A673 (cell line): ENCODE measurements at regions not wholly inside any gene's neighbourhood (a gene's known extent, or its start where the extent isn't known, plus 50 kb on each side); places are given as distances from the start of the nearest gene placed in this dataset.
A peak's percentile ranks its signal among the peaks of the same experiment; 100 is the strongest.

Experiments used
- BruUV-seq: library from RNA; stranded (reverse); fragments of 400-500 nt; replicated peaks from 2 replicates; lab custom pipeline; 2021; lab: Mats Ljungman, UMichigan
- CTCF ChIA-PET: fragments of 300-600 bp; sonication (Branson Sonifier 250); formaldehyde crosslinking; loops from one replicate; lab custom pipeline; 2022; ENCODE audit warnings: antibody characterized with exemption; lab: Charles Lee
- POLR2A ChIA-PET: fragments of 300-600 bp; sonication (Branson Sonifier 250); formaldehyde crosslinking; loops from one replicate; lab custom pipeline; 2022; ENCODE audit warnings: antibody characterized with exemption; ENCODE audit not compliant: low non-redundant PET; lab: Charles Lee
- DNase-seq: peaks from one replicate; pipeline ENCODE4 v3.0.0-alpha.2; 2015; ENCODE audit warnings: low spot score
- H3K27ac ChIP-seq: fragments of 200-600 bp; sonication (generic); 2 replicates; pipeline ENCODE4 v1.5.1; 2016; ENCODE audit warnings: mixed run types, low read depth, mild to moderate bottlenecking, mixed read lengths, antibody characterized with exemption, low read length; ENCODE audit not compliant: poor library complexity, severe bottlenecking
- H3K27me3 ChIP-seq: fragments of 200-600 bp; sonication (generic); replicated peaks from 2 replicates; pipeline ENCODE4 v1.6.1; 2017; ENCODE audit warnings: mixed run types, low read depth, mild to moderate bottlenecking, mixed read lengths, antibody characterized with exemption, low read length; ENCODE audit not compliant: insufficient read depth, poor library complexity
- H3K36me3 ChIP-seq: fragments of 200-600 bp; sonication (generic); 2 replicates; pipeline ENCODE4 v1.6.1; 2016; ENCODE audit warnings: mixed run types, mild to moderate bottlenecking, mixed read lengths, antibody characterized with exemption, low read length; ENCODE audit not compliant: insufficient read depth, poor library complexity, severe bottlenecking
- H3K4me1 ChIP-seq: fragments of 200-600 bp; sonication (generic); 2 replicates; pipeline ENCODE4 v1.6.1; 2017; ENCODE audit warnings: mixed run types, mild to moderate bottlenecking, mixed read lengths, antibody characterized with exemption, low read length; ENCODE audit not compliant: insufficient read depth, poor library complexity, severe bottlenecking
- H3K4me3 ChIP-seq: fragments of 200-600 bp; sonication (generic); 2 replicates; pipeline ENCODE4 v1.5.1; 2016; ENCODE audit warnings: low read depth, mixed run types, mild to moderate bottlenecking, mixed read lengths, low read length; ENCODE audit not compliant: poor library complexity, severe bottlenecking
- H3K9me3 ChIP-seq: fragments of 200-600 bp; sonication (generic); 2 replicates; pipeline ENCODE4 v1.6.1; 2016; ENCODE audit warnings: mixed run types, low read depth, mild to moderate bottlenecking, mixed read lengths, antibody characterized with exemption, low read length; ENCODE audit not compliant: poor library complexity, severe bottlenecking
- EZH2 ChIP-seq: fragments of 200-600 bp; sonication (generic); IDR thresholded peaks from 2 replicates; pipeline ENCODE4 v1.6.1; 2017; ENCODE audit warnings: borderline replicate concordance, low read depth, mild to moderate bottlenecking, mixed read lengths, antibody characterized with exemption, low read length; ENCODE audit not compliant: poor library complexity, severe bottlenecking
- intact Hi-C: fragments of 100-400 bp; cut with micrococcal nuclease; formaldehyde crosslinking; loops from one replicate; pipeline ENCODE4 v1.10.0; 2022; ENCODE audit not compliant: unreplicated experiment
- TF ChIP-seq, protein P1 (sequence below): fragments of 300-800, 200-600 bp; sonication (generic); conservative IDR thresholded peaks from 2 replicates; pipeline ENCODE4 v1.5.1; 2017; ENCODE audit warnings: low read depth, mild to moderate bottlenecking, antibody characterized with exemption, low read length, moderate library complexity, mixed read lengths

DNA sequence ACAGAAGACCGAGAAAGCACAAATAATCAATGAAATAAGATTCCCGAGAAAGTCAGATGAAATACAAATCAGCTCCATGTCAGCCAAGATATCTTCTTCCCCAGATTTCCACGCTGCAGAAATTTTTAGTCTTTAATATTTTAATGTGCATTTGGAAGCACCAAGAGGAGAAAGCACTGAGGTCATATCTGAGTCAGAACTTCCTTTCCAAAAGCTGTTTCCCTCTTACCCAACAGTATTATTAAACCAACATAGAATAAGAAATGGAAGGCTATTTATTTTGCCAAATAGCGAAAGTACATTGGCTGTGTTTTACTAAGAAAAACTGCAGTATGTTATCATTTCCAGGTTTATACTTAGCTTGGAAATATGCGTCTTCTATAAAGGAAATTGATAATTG, 772.1 kb upstream of the CDH9 start:
- intact Hi-C loops, result no loop called here
- Histone ChIP-seq H3K4me1 (peaks cover 5% of the 10 kb centered on the region), H3K27ac (no peak overlapping the region), H3K9me3 (no peaks in the 10 kb centered on the region), H3K4me3 (no peak overlapping the region), H3K36me3 (no peaks in the 10 kb centered on the region), H3K27me3 (no peaks in the 10 kb centered on the region)
- TF ChIP-seq, protein P1, sequence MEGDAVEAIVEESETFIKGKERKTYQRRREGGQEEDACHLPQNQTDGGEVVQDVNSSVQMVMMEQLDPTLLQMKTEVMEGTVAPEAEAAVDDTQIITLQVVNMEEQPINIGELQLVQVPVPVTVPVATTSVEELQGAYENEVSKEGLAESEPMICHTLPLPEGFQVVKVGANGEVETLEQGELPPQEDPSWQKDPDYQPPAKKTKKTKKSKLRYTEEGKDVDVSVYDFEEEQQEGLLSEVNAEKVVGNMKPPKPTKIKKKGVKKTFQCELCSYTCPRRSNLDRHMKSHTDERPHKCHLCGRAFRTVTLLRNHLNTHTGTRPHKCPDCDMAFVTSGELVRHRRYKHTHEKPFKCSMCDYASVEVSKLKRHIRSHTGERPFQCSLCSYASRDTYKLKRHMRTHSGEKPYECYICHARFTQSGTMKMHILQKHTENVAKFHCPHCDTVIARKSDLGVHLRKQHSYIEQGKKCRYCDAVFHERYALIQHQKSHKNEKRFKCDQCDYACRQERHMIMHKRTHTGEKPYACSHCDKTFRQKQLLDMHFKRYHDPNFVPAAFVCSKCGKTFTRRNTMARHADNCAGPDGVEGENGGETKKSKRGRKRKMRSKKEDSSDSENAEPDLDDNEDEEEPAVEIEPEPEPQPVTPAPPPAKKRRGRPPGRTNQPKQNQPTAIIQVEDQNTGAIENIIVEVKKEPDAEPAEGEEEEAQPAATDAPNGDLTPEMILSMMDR, result no peak
- TF ChIP-seq EZH2, result no peak
- CTCF ChIA-PET, result no interaction called here
- peak; percentile 12 for DNase-seq
- BruUV-seq, result no TSS peak
- POLR2A ChIA-PET, result no interaction called here

- intact Hi-C loops, result no loop called here
Measured at GRCh38 chr5:27797220-27797619, 758.8 kb upstream of the CDH9 start.

DNA sequence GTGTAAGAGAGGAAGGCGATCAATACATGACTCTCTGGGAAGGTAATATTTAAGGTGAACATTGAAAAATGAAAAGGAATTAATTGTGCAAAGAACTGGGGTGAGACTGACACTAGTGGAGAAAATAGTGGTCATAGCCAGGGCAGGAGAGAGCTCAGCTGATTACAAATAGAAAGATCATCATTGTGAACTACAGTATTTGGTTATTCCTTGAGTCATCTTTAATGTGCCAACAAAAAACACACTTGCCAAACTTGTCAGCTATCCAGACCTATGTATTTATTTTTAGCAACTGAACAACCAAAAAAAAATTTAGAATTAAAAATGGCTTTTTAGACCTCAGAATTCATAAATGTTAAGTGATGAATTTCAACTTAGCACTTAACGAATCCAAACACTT, 749.8 kb upstream of the CDH9 start:
- no peaks in the 10 kb centered on the region for H3K36me3 ChIP-seq

More at GRCh38 chr5:27797220-27797619, 758.8 kb upstream of the CDH9 start:
- no TSS peak for BruUV-seq
- TF ChIP-seq, protein P1, result no peak
- no peak for TF ChIP-seq EZH2
- DNase-seq, result no peak
- ChIA-PET CTCF (no interaction called here), POLR2A (no interaction called here)
- Histone ChIP-seq H3K4me3 (no peak overlapping the region), H3K9me3 (peaks cover 5% of the 10 kb centered on the region), H3K36me3 (no peaks in the 10 kb centered on the region), H3K27ac (no peak overlapping the region), H3K27me3 (no peaks in the 10 kb centered on the region), H3K4me1 (no peaks in the 10 kb centered on the region)

More for the DNA sequence above, 749.8 kb upstream of the CDH9 start:
- Histone ChIP-seq H3K27ac (no peak overlapping the region), H3K9me3 (no peaks in the 10 kb centered on the region), H3K4me1 (no peaks in the 10 kb centered on the region), H3K4me3 (no peak overlapping the region), H3K27me3 (no peaks in the 10 kb centered on the region)
- no peak for DNase-seq
- TF ChIP-seq EZH2, result no peak
- TF ChIP-seq, protein P1, result no peak
- ChIA-PET CTCF (no interaction called here), POLR2A (no interaction called here)
- BruUV-seq, result no TSS peak
- intact Hi-C loops, result no loop called here
